Adrenal gland (tissue), 9 donors: ENCODE measurements at regions not wholly inside any gene's neighbourhood (a gene's known extent, or its start where the extent isn't known, plus 50 kb on each side); places are given as distances from the start of the nearest gene placed in this dataset.

Experiments used
- DNase-seq, 7 donors: peaks; one replicate each; pipeline ENCODE4 v3.0.0-alpha.2; 2019 to 2020
- H3K27ac ChIP-seq, 5 donors: fragments of 200-600 bp; sonication (generic) in 4 of 5; 1 replicate in 3 of 5; 2 replicates in 2 of 5; pipeline versions ENCODE4 v1.5.1 to v1.8.0; 2016 to 2020; ENCODE audit warnings: mild to moderate bottlenecking in 1 of 5
- H3K27me3 ChIP-seq: fragments of 200-600 bp; 2 replicates; pipeline ENCODE4 v1.8.0; 2021
- H3K36me3 ChIP-seq, 2 donors: fragments of 200-600 bp; replicated peaks in 1 of 2; 1 replicate in 1 of 2; 2 replicates in 1 of 2; pipeline versions ENCODE4 v1.5.1 to v1.8.0; 2018 to 2022
- H3K4me1 ChIP-seq, 2 donors: fragments of 200-600 bp; replicated peaks in 1 of 2; 1 replicate in 1 of 2; 2 replicates in 1 of 2; pipeline versions ENCODE4 v1.5.1 to v1.8.0; 2018 to 2021
- H3K4me3 ChIP-seq, 4 donors: fragments of 200-600 bp; sonication (generic) in 3 of 4; one replicate each; pipeline ENCODE4 v1.5.1; 2016 to 2018
- H3K9me3 ChIP-seq, 3 donors: fragments of 200-600 bp; sonication (generic) in 1 of 3; replicated peaks in 1 of 3; 1 replicate in 2 of 3; 2 replicates in 1 of 3; pipeline versions ENCODE4 v1.5.1 to v1.8.0; 2016 to 2021
- CTCF ChIP-seq, 6 experiments: fragments of 450-650 bp in 4 of 6; fragments of 200-600 bp in 2 of 6; sonication (generic) in 1 of 6; IDR thresholded peaks; 1 replicate in 5 of 6; 2 replicates in 1 of 6; pipeline versions ENCODE4 v1.5.1 to v1.8.0; 2016 to 2021; ENCODE audit warnings: antibody characterized with exemption in 6 of 6, mild to moderate bottlenecking in 2 of 6, moderate library complexity in 1 of 6
- POLR2A ChIP-seq, 2 donors: fragments of 450-650 bp; IDR thresholded peaks; one replicate each; pipeline ENCODE4 v1.6.1; 2017; ENCODE audit warnings: antibody characterized with exemption in 2 of 2, mild to moderate bottlenecking in 2 of 2, moderate library complexity in 1 of 2
- WGBS, 4 donors: extraction: QIAGEN DNeasy Blood & Tissue Kit in 2 of 4; methylation state at CpG; one replicate each; pipeline versions ENCODE4 v1.1.5 to v1.1.7; 2013 to 2017; 5-methylcytosine and 5-hydroxymethylcytosine counted together
- intact Hi-C, 2 donors: fragments of 100-400 bp; cut with DNase I; formaldehyde crosslinking; loops; one replicate each; pipeline versions ENCODE4 v1.14.1 to v1.15.0; 2022 to 2023
- donor health status: healthy with polysubstance abuse.
- donor health status: Bipolar disorder and iron deficiency.
- donor health status: DM: yes; HTN: yes; CAD: no.
- donor health status: DM: no; HTN: no; CAD: no.
- donor health status: DM: no; HTN: no; CAD: no.

GRCh38 chr15:39142500-39142899 lies 438.4 kb upstream of the THBS1 start:
- H3K36me3 ChIP-seq: no peaks in the 10 kb centered on the region
- intact Hi-C loops: no loop called here
- peaks cover 13 to 25% of the 10 kb centered on the region in 2 donors for H3K4me1 ChIP-seq
- H3K9me3 ChIP-seq: no peaks in the 10 kb centered on the region
- TF ChIP-seq CTCF (IDR thresholded peaks at IDR 0.05): no peak
- TF ChIP-seq POLR2A (IDR thresholded peaks at IDR 0.05): no peak
- no peak for DNase-seq
- H3K4me3 ChIP-seq: no peak overlapping the region
- no peaks in the 10 kb centered on the region for H3K27me3 ChIP-seq
- H3K27ac ChIP-seq: no peak overlapping the region

- no peak for TF ChIP-seq POLR2A (IDR thresholded peaks at IDR 0.05)
- no peak for TF ChIP-seq CTCF (IDR thresholded peaks at IDR 0.05)
- WGBS, 4 donors: 93 to 95% (median 94%) methylated on average over 5 of the region's 5 CpGs
Observed at GRCh38 chr15:39143479-39143878, 437.4 kb upstream of the THBS1 start.

GRCh38 chr15:39144051-39144450 lies 436.8 kb upstream of the THBS1 start:
- H3K36me3 ChIP-seq: no peaks in the 10 kb centered on the region
- H3K4me1 ChIP-seq: peaks cover 13 to 25% of the 10 kb centered on the region in 2 donors
- TF ChIP-seq POLR2A (IDR thresholded peaks at IDR 0.05): no peak
- no peak for TF ChIP-seq CTCF (IDR thresholded peaks at IDR 0.05)
- H3K27me3 ChIP-seq: no peaks in the 10 kb centered on the region
- H3K9me3 ChIP-seq: no peaks in the 10 kb centered on the region
- no peak for DNase-seq
- 71 to 99% (median 96%) methylated on average over 2 of the region's 2 CpGs for WGBS, 4 donors
- intact Hi-C loops: no loop called here
- no peak overlapping the region for H3K4me3 ChIP-seq
- H3K27ac ChIP-seq: no peak overlapping the region

More at GRCh38 chr15:39143479-39143878, 437.4 kb upstream of the THBS1 start:
- Histone ChIP-seq H3K4me1 (peaks cover 13 to 25% of the 10 kb centered on the region in 2 donors), H3K27ac (no peak overlapping the region), H3K9me3 (no peaks in the 10 kb centered on the region), H3K4me3 (no peak overlapping the region), H3K36me3 (no peaks in the 10 kb centered on the region), H3K27me3 (no peaks in the 10 kb centered on the region)
- intact Hi-C loops: no loop called here
- DNase-seq: no peak

DNA sequence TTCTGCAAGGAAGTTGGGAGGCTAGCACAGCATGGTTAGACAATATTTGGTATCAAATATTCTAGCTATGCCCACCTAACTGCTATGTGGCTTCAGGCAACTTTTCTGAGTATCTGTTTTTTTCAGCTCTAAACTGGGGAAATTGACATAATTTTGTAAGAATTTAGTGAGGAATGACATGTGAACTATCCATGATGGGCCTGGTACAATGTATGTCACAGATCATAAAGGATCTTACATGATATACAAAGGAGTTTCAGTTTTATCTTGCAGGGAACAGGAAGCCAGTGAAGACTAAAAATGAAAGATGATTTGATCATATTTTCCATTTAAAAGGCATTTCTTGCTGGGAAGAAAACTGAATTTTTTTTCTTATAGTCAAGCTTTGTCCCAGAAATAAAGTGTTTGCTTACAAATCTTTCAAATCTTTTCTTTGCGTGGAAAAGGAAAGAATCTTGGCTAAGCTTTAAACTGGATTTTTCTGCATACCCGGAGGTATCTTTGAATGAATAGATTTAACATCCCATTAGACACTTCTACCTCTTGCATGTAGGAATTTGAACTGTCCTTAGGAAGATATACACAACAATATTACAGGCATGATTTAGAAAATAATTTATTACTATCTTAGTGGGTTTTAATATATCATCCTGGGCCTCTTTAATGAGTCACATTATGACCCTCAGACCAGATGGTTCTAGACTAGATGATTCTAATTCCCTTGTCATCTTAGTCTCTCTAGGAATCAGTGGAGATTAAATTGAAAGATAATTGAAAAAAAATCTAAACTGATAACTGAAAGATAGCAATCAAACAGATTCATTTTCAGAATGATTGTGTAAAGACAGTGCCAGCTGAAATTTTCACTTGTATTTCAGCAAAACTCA lies 436.0 kb upstream of the THBS1 start:
- intact Hi-C loops: no loop called here
- Histone ChIP-seq H3K27me3 (no peaks in the 10 kb centered on the region), H3K4me3 (no peak overlapping the region), H3K4me1 (peaks cover 13 to 23% of the 10 kb centered on the region in 2 donors), H3K9me3 (no peaks in the 10 kb centered on the region), H3K27ac (no peak overlapping the region), H3K36me3 (no peaks in the 10 kb centered on the region)
- 66 to 68% (median 67%) methylated on average over 2 of the region's 2 CpGs for WGBS, 4 donors
- no peak for TF ChIP-seq CTCF (IDR thresholded peaks at IDR 0.05)
- TF ChIP-seq POLR2A (IDR thresholded peaks at IDR 0.05): no peak
- DNase-seq: no peak
